Hepatic stellate cell (primary cell): ENCODE measurements at regions not wholly inside any gene's neighbourhood (a gene's known extent, or its start where the extent isn't known, plus 50 kb on each side); places are given as distances from the start of the nearest gene placed in this dataset.

ENCODE experiments used
- DNase-seq: peaks from one replicate; pipeline ENCODE4 v3.0.0; 2011; ENCODE audit warnings: low spot score

DNA sequence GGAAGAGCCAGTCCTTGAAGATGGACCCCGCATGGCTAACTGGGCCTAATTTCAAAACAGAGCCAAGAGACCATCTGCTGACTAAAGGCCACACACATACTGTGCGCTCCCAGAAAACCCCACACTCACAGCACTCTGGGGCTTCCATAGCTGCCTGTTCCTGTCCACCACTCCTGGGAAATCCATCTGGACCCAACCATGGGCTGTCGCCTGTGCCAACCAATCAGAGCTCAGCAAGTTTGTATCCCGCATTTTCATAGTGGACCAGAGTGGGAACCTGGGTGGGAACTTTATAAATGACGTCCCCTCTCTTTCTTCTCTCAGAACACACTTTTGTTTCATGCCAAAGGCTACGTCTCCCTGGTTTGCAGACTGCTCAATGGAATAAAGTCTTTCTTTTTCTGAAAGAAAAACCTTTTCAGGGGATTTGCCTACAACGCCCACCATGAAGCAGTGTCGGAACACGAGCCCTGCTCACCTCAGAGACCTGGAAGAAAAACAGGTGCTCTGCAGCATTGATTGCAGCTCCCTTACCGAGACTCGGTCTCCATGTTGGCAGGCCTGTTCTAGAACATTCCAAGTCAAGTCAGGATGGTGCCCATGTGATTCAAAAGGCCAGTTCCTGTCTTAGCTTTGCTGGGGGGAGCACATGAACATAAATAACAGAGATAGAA, 137.2 kb upstream of the GPC1 start:
- DNase-seq = no peak

DNA sequence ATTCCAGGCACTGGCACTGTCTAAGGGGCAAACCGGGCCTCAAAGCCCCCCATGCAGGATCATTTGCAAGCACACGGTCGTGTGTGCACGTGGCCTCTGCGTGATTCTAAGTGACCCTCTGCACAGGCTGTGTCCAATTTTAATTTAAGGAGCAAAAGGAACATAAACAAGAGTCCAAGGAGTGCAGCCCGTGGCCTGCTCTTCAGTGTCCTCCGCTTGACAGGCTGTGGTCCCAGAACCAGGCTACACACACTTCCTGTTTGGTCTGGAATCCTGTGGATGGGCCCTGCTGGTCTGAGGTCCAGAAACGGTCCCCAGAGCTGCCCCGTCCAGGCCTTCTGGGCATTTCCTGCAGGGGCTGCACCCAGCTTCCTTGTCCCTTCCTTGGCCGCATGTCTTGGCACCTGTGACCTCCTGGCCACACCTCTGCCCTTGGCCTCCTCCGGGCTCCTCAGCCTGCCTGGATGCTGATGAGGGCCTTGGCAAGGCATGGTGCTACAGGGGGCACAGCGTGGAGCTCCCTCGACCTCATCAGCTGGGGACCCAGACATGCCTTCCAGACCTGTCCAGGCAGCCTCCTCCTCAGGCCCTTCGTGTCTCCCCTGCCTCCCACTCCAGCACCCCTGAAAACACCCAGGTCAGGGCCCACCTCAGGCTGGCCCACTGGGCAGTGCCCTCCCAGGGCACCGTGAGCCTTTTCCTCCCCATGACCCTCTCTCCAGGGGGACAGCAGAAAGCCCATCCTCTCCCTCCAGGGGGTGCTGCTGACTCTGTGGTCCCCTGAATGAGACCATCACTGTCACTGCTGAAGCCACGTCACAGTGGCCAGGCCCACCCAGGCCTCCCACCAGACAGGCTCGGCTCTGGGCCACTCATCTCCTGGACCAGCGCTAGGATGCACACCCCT, 136.4 kb upstream of the GPC1 start:
- DNase-seq = no peak

- no peak for DNase-seq
Measured at GRCh38 chr2:240299710-240300068, 135.8 kb upstream of the GPC1 start.

DNA sequence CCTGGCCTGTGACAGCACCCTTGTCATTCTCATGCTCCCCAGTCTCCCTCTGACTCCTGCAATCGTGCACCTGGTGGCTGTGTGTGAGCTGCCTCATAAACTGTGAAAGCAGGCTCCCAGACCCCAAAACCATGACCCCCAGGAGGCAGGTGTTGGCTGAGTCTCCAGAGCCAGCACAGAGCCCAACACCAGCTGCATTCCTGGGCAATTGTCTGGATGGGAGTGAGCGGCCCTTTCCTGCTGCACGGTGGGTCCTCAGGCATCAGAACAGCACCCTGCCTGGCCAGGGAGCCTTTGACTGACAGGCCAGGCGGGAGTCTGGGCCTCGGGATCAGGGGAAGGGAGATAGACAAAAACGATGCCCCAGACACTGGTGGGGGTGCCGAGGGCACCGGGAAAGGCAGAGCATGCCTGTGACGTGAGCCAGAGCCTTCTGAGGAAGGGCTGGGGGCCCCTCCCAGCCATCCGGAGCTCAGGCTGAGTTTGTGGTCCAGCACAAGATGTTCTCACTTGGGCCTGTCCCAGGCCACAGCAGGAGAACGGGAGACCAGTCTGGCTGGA, 135.1 kb upstream of the GPC1 start:
- no peak for DNase-seq

- no peak for DNase-seq
Measured at GRCh38 chr2:240300840-240301239, 134.6 kb upstream of the GPC1 start.

DNA sequence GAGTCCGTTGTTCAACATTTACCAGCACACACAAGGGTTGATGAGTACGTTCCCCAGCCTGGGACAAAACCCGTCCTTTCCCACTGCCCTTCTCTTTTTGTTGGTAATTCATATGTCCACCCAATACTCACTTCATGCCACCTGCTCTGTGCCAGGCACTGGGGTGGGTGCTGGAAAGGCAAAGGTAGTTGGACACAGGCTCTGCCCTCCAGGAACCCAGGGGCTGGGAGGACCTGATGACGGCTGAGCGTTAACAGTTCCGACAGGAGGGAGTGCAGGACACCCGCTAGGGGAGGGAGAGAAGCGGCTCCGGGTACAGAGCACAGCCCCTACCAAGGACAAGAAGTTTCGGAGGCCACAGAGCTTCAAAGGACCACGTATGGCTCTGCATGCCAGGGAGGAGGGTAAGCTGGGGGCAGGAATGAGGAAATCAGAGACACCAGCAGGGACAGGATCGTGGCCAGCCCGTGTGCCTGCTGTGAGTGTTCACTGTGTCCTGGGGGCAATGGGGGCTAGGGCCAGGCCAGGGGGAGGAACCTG, 134.1 kb upstream of the GPC1 start:
- no peak for DNase-seq

DNA sequence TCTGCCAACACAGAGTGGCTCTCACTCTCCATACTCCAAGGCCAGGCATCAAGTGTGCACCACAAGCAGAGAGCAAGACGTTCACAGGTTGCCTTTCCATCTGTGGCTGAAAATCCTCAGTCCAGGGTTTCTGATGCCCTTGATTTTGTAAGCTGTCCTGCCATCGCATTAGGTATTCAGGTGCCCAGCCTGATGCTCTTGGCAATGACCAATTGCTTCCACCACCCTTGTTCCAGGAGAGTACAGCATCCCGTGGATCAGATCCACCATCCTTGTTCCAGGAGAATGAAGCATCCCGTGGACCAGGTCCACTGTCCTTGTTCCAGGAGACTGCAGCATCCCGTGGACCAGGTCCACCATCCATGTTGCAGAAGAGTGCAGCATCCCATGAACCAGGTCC, 133.4 kb upstream of the GPC1 start:
- no peak for DNase-seq

- no peak for DNase-seq
Measured at GRCh38 chr2:240302933-240303595, 132.4 kb upstream of the GPC1 start.

DNA sequence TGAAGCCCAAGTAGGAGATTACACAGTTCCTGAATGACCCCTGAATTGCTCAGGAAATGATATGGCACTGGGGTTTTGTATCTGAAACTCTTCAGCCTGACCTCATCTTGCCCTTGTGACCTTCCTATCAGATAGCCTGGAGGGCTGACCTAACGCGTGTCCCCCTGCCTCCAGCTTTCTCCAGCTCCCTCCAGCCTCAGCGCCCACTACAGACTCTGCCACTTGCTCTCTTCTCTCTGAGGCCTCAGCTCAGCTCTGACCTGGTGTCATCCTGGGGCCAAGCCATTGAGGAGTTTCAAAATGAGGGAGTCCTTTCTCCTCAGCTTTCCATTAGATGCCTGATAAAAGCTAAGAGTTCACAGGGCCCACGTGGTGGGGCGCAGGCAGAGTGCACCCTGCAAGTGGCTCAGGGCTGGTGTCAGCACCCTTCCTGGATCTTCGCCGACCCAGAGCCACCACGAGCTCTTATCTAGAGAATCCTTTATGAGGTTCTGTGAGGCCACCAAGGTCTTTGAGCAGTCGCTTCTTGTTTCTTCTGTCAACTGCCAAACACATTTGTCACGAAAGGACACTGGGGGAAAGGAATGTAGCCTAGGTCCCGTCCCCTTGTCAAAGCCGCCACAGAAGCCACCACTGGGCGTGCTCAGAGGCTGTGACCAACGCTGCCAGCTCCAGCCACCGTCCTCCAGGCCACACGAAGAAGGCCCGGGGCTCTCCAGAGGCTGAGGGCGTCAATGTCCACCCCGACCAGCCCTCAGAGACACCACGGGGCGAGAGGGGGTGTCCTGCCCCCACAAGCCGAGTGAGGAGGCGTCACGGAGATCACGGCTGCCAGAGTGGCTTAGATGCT, 131.3 kb upstream of the GPC1 start:
- no peak for DNase-seq

DNA sequence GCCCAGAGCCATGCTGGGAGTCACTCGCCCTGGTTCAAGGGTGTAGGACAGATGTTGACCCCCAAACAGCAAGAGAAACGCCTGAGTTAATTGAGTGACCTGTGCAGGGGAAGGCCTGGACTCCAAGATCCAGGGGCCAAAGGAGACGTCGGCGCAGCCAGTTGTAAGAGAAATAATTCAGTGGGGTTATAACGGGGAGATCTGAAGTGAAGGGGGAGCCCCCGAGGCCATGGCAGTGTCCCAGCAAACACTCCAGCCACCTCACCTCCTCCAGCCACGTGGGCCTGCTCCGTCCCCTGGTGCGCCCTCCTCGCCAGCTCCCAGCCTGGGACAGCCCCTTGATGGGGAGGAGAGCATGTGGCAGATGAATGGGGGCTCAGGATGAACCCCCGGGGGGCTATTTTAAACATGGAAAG, 130.7 kb upstream of the GPC1 start:
- no peak for DNase-seq

- no peak for DNase-seq
Measured at GRCh38 chr2:240305369-240305962, 130.0 kb upstream of the GPC1 start.

DNA sequence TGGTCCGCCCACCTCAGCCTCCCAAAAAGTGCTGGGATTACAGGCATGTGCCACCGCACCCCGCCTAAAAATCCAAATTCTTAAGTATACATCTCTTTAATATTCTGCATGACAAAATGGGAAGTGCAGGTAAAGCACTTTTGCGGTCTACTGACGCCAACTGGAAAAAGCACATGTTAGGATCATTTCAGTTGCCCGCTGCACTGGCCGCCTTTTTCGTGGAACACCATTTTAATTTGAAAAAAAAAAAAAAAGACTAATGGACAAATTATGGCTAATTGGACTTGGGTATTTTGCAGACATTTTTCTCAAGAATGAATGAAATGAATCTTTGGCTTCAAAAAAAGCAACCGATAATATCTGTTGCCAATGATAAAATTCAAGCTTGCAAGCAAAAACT, 129.3 kb upstream of the GPC1 start:
- DNase-seq = no peak

DNA sequence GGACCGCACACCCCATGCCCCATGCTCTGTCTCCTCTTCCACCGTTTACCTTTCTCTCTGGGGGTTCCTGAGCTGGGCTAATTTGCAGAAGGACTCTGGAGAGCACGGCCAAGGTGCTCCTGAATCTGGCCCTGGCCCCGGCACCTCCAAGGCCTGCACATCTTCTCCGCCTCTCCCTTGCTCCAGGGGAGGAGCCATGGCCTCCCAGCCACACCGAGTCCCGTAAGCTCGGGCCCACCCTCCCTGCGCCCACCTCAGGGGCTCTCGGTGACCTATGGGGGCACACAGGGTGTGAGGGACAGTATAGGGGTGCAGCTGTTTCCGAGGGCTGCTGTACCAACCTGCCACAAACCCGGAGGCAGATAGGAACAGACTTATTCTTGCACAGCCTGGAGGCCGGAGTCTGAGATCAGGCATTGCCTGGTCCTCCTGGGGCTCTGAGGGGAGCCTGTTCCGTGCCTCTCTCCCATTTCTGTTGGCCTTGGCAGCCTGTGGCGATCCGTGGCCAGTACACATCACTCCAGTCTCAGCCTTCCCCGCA, 127.3 kb upstream of the GPC1 start:
- DNase-seq = no peak

DNA sequence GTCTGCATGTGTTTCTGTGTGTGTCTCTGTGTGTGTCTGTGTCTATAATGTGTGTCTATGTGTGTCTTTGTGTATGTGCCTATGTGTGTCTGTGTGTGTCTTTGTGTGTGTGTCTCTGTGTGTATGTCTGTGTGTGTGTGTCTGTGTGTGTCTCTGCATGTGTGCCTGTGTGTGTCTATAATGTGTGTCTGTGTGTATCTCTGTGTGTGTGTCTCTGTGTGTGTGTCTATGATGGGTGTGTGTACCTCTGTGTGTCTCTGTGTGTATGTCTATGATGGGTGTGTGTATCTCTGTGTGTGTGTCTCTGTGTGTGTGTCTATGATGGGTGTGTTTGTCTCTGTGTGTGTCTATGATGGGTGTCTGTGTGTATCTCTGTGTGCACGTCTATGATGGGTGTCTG, 126.2 kb upstream of the GPC1 start:
- no peak for DNase-seq

DNA sequence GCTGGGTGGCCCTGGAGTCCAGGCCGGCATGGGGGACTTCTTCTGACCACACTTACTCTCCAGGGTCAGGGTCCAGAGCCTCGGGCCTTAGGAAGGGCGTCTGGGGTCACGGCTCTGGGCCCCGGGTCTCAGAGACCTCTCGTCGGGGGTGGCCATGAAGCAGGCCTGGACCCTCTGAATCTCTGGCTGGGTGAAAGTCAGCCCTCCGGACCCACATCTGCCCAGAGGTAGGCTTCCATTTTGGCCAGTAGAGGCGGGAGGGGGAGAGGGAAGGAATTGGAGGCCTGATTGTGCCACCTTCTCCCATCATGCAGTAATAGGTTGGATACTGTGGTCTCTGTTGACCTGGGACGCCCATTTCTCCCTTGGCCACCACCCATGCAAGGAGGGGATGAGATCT, 125.3 kb upstream of the GPC1 start:
- DNase-seq = no peak

- no peak for DNase-seq
Measured at GRCh38 chr2:240310645-240311044, 124.8 kb upstream of the GPC1 start.

GRCh38 chr2:240311821-240312220, 123.6 kb upstream of the GPC1 start:
- no peak for DNase-seq

DNA sequence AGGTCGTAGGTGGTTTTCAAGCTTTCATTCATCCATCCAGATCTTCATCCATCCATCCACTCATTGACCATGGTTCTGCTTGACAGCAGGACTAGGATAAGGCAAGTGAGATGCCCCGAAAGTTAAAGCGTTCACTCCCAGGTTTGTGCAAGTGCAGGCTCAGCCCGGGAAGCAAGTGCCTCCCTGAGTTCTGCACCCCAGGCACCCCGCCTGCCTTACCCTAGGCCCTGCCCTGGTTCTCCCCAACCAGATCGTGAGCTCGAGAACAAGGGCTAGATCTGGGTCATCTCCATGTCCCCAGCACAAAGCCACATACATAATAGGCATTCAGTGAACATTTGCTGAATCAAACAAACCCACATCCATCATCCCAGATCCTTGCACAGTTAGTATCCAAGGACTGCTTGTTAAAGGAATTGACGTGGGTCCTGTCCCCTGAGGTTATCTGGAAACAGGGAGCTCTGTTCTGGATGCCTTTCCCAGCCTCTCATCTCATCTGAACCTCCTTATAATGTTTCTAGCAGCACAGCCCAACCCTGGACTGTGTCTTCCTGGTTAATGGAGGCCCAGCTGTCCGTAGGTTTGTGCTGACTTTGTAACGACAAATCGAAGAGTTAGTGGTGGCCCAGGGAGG, 116.1 kb upstream of the GPC1 start:
- no peak for DNase-seq

- no peak for DNase-seq
Measured at GRCh38 chr2:240319855-240320203, 115.6 kb upstream of the GPC1 start.

GRCh38 chr2:240320204-240320993, 115.1 kb upstream of the GPC1 start:
- DNase-seq = peak; percentile 93
